ENCODE measurements at regions not wholly inside any gene's neighbourhood (a gene's known extent, or its start where the extent isn't known, plus 50 kb on each side); places are given as distances from the start of the nearest gene placed in this dataset.

- peak overlapping the region; percentile 66 for H3K9ac ChIP-seq (ENCODE audit: low read depth, low read length, poor library complexity, severe bottlenecking)
- H3K9me2 ChIP-seq (replicated peaks; ENCODE audit: low read depth, low read length), result no peaks in the 10 kb centered on the region
- peak overlapping the region; percentile 16 for H3K4me3 ChIP-seq (ENCODE audit: low read length, poor library complexity, severe bottlenecking)
- no peaks in the 10 kb centered on the region for H3K27me3 ChIP-seq (ENCODE audit: insufficient read depth, low read length, poor library complexity, severe bottlenecking)
- peak overlapping the region; percentile 31 for H2AFZ ChIP-seq (ENCODE audit: low read length)
- H3K9me3 ChIP-seq (ENCODE audit: insufficient read depth, low read depth, low read length), result peaks cover 11% of the 10 kb centered on the region; the same call in 1 of the 2 replicates
- TF ChIP-seq EZH2phosphoT487 (IDR thresholded peaks at IDR 0.05; ENCODE audit: borderline replicate concordance) (no peak), CTCF (conservative IDR thresholded peaks at IDR 0.05; ENCODE audit: low read length) (peak; percentile 49)
- H3K4me1 ChIP-seq (ENCODE audit: insufficient read depth, low read length, poor library complexity, severe bottlenecking), result peaks cover 28% of the 10 kb centered on the region
- no peaks in the 10 kb centered on the region for H3F3A ChIP-seq (ENCODE audit: low read depth)
- H3K36me3 ChIP-seq (ENCODE audit: insufficient read depth, low read length), result no peaks in the 10 kb centered on the region
- no peaks in the 10 kb centered on the region for H3K79me2 ChIP-seq (ENCODE audit: insufficient read depth, low read length)
- H3K4me2 ChIP-seq (ENCODE audit: low read depth, low read length, poor library complexity, severe bottlenecking), result peak overlapping the region; percentile 43
- H4K20me1 ChIP-seq (ENCODE audit: insufficient read depth, low read length, poor library complexity, severe bottlenecking), result no peaks in the 10 kb centered on the region
Measured at GRCh38 chr1:221939607-221940006, 197.7 kb upstream of the DUSP10 start.

DNA sequence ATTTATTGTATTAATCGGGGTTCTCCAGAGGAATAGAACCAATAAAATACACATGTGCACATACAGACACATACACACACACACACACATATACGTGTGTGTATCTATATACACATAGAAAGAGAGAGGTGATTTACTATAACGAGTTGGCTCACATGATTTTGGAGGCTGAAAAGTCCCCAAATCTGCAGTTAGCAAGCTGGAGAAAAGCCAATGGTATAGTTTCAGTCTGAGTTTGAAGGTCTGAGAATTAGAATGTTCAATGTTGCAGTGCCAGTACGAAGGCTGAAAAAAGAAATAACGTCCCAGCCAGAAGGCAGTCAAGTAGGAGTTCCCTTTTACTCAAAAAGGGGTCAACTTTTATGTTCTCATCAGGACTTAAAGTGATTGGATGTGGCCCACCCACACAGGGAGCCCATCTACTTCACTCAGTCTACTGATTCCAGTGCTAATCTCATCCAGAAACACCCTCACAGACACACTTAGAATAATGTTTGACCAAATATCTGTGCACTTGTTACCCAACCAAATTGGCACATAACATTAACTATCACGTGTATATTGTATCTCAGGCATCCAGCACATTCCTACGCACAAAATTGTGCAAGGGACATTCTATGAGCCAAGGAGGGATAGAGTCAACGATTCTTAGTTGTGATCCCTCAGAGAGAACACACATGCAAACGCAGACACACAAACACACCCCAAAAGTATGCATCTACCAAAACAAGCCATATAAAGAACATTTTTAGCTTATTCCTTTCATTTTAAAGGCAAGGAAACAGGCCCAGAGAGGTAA, 195.5 kb upstream of the DUSP10 start:
- Histone ChIP-seq H3K4me1 (ENCODE audit: insufficient read depth, low read length, poor library complexity, severe bottlenecking) (peaks cover 28% of the 10 kb centered on the region), H2AFZ (ENCODE audit: low read length) (no peak overlapping the region), H3K4me2 (ENCODE audit: low read depth, low read length, poor library complexity, severe bottlenecking) (no peak overlapping the region), H3K9ac (ENCODE audit: low read depth, low read length, poor library complexity, severe bottlenecking) (no peak overlapping the region), H3K27me3 (ENCODE audit: insufficient read depth, low read length, poor library complexity, severe bottlenecking) (no peaks in the 10 kb centered on the region), H3K4me3 (ENCODE audit: low read length, poor library complexity, severe bottlenecking) (no peak overlapping the region), H3K9me2 (replicated peaks; ENCODE audit: low read depth, low read length) (no peaks in the 10 kb centered on the region), H4K20me1 (ENCODE audit: insufficient read depth, low read length, poor library complexity, severe bottlenecking) (no peaks in the 10 kb centered on the region), H3K79me2 (ENCODE audit: insufficient read depth, low read length) (no peaks in the 10 kb centered on the region), H3F3A (ENCODE audit: low read depth) (no peaks in the 10 kb centered on the region), H3K36me3 (ENCODE audit: insufficient read depth, low read length) (no peaks in the 10 kb centered on the region), H3K9me3 (ENCODE audit: insufficient read depth, low read depth, low read length) (no peaks in the 10 kb centered on the region)
- TF ChIP-seq EZH2phosphoT487 (IDR thresholded peaks at IDR 0.05; ENCODE audit: borderline replicate concordance), result no peak

DNA sequence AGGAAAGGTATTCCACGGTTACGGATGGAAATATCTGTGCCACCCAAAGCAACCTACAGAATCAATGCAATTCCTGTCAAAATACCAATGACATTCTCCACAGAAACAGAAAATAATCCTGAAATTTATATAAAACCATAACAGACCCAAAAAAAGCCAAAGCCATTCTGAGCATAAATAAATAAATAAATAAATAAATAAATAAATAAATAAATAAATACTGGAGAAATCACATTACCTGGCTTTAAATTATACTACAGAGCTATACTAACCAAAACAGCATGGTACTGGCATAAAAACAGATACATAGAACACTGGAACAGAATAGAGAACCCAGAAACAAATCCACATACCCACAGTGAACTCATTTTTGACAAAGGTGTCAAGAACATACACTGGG, 191.9 kb upstream of the DUSP10 start:
- Histone ChIP-seq H3K4me2 (ENCODE audit: low read depth, low read length, poor library complexity, severe bottlenecking) (no peak overlapping the region), H3K4me3 (ENCODE audit: low read length, poor library complexity, severe bottlenecking) (no peak overlapping the region), H2AFZ (ENCODE audit: low read length) (no peak overlapping the region), H3K27me3 (ENCODE audit: insufficient read depth, low read length, poor library complexity, severe bottlenecking) (no peaks in the 10 kb centered on the region), H3K79me2 (ENCODE audit: insufficient read depth, low read length) (no peaks in the 10 kb centered on the region), H3F3A (ENCODE audit: low read depth) (no peaks in the 10 kb centered on the region), H3K9me3 (ENCODE audit: insufficient read depth, low read depth, low read length) (no peaks in the 10 kb centered on the region; the same call in 1 of the 2 replicates), H3K36me3 (ENCODE audit: insufficient read depth, low read length) (no peaks in the 10 kb centered on the region), H3K9ac (ENCODE audit: low read depth, low read length, poor library complexity, severe bottlenecking) (no peak overlapping the region), H3K9me2 (replicated peaks; ENCODE audit: low read depth, low read length) (no peaks in the 10 kb centered on the region), H4K20me1 (ENCODE audit: insufficient read depth, low read length, poor library complexity, severe bottlenecking) (no peaks in the 10 kb centered on the region), H3K4me1 (ENCODE audit: insufficient read depth, low read length, poor library complexity, severe bottlenecking) (peaks cover 9% of the 10 kb centered on the region)
- TF ChIP-seq EZH2phosphoT487 (IDR thresholded peaks at IDR 0.05; ENCODE audit: borderline replicate concordance) (no peak), CTCF (conservative IDR thresholded peaks at IDR 0.05; ENCODE audit: low read length) (no peak)
